GM19468 (cell line): ENCODE measurements at regions not wholly inside any gene's neighbourhood (a gene's known extent, or its start where the extent isn't known, plus 50 kb on each side); places are given as distances from the start of the nearest gene placed in this dataset.
"Not testable (repeated sequence)": the region's sequence is repeated elsewhere in the genome, so short reads cannot be mapped to it uniquely, and the experiment has no call there.

Experiments used
- ATAC-seq: cut with Tn5 transposase; IDR thresholded peaks from one replicate; pipeline ENCODE4 v1.9.1; 2021; ENCODE audit warnings: mild to moderate bottlenecking, moderate library complexity, moderate number of reproducible peaks; ENCODE audit not compliant: unreplicated experiment; ENCODE audit errors: extremely low read depth

DNA sequence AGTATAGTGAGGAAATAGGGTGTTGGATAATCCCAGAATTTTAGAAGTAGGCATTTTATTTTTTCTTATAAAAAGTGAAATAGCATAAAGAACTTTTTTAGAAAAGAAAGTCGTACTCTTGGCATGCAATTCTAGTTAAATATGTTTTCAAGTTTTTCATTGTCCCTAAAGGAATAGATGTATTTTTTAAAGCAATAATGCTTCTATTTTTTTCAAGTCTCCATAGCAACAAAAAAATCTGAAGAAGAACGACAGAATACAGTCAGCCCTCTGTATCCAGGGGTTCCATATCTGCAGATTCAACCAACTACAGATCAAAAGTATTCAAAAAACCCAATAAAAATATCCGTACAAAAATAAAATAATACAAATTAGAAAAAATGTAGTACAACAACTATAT lies 538.2 kb downstream of the GLUD2 start:
- no peak for ATAC-seq

DNA sequence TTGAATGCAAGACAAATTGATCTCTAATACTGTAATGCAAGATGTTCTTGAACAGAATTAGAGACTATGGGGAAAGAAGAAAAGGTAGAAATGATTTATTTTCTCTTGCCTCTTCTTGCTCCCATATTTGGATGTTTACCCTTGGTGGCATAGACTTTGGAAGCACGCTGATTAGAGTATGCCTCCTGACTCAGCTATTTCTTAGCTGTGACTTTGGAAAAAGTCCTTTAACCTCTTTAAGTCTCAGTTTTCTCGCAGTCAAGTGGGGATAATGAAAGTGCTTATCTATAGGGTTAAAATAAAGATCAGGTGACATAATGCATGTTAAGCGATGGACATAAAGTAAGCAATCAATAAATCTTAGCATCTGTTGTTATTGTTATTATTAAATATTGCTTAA lies 545.5 kb downstream of the GLUD2 start:
- ATAC-seq: no peak

DNA sequence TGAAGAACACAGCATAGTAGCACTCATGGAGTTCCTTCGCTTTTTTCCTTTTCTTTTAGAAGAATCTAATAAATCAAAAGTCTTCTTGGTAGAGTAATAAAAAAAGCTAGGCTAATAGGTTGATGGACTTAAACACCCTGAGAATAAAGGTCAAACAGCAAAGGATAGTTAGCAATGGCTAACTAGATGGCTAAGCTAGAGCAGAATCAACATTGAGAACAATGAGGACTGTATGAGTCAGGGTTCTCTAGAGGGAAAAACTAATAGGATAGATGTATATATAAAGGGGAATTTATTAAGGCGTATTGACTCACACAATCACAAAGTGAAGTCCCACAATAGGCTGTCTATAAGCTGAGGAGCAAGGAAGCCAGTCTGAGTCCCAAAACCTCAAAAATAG lies 550.9 kb downstream of the GLUD2 start:
- ATAC-seq: no peak

DNA sequence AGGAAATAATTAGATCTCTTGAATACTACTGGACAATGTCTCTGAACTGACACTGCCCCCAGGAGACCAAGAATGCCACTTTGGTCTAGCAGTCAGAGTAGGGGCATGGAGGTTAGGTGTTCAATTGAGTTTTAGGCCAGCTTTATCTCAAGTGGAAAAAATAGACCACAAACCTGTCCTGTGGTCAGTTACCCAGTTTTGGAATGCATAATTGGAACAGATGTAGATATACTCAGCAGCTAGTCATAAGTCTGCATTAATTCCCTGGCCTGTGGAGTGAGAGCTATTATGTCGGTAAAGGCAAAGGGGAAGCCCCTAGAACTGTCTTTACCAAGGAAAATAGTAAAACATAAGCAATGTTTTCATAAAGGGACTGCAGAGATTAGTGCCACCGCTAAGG lies 587.7 kb downstream of the GLUD2 start:
- no peak for ATAC-seq

DNA sequence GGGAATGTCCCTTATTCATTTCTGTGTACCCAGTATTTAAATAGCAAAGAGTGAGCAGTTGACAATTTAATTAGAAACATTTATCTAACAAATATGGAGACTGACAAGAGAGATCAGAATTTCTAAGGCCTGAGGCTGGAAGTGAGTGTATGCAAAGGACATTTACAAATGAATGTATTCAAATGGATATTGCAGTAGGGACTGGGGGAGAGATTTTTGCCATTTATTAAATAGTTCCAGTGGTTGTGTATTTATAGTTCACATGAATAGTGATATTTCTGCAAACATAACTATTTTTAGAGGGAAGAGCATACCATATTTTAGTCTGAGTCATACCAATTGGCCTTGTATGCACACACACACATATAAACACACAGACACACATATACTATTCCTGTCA lies 592.4 kb downstream of the GLUD2 start:
- ATAC-seq: no peak

DNA sequence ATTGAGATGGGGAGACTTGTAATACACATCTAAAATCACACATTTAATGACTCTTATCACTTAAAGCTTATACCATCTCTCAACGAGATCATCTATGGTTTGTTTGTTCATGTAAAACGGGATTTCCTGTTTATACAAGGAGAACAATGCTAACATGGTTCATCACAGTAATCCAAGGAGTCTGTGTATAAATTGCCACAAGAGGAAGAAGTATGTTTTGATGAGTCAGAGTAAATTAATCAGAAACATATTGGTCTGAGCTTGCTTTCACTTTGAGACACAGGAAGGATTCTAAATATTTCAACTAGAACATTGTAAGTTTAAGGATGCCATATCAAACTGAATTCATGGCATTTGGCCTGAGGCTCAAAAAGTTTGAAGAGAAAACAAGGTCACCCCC lies 594.1 kb downstream of the GLUD2 start:
- ATAC-seq: no peak

DNA sequence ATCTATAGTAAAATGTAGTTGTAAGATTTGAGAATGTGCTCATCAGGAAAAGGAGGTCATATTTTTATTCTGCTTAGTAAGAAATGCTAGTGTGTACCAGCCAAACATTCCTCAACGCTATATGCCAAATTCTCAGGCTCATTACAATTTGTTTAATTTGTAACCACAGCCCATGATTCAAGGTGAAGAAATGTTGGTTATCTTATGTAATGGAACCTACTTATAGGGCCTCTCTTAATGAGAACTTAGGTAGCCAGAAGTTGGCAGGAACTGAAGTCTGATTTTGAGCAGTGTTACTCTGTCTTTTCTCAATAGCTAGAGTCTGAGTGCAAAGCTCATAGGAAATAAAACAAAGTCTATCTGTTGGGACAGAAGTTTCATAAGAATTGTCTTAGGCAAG lies 595.0 kb downstream of the GLUD2 start:
- ATAC-seq: no peak

DNA sequence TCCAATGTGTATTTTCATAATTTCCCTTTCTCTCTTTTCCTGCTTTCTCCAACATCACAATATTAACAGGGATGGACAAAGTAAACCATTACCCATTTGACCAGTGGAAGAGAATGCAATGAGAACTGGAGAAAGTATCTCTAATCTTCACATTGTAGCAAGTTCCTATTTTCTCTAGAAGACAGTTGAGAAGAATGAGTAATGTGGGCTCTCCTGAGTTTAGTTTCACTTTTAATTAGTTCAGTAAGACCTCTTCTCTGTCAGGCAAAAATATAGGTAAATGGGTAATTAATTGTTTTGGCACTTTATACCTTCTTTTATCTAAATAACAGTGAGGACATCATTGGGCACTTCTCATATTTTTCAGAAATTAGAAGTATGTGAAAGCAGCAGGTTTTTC lies 602.0 kb downstream of the GLUD2 start:
- no peak for ATAC-seq

DNA sequence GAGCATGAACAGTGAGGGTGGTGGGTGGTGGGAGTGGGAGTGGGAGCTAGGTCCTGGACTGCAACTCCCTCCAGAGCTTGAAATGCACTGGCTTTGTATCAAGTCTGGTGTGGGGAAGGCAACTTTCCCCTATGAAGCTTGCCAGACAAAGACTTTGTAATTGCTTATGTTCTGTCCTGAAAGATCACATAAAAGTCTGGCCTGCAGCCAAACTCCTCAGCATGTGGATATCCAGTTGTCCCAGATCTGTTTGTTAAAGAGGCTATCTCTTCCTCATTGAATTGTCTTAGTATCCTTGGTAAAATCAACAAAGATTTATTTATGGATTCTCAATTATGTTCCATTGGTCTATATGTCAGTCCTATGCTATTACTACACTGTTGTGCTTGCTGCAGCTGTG lies 607.9 kb downstream of the GLUD2 start:
- ATAC-seq: no peak

DNA sequence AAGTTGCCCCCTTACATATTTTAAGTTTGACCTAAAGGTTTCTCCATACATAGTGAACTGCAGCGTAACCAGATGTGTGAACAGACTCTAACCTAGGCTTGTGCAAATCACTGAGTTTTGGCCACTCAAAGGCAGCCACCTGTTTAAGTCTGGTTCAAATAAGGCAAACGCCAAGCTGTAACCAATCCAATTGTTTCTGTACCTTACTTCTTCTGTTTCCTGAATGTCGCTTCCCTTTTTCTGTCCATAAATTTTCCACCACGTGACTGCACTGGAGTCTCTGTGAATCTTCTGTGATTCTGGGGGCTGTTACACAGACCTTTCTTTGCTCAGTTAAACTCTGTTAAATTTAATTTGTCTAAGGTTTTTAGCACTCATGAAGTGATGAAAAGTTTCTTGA lies 618.8 kb downstream of the GLUD2 start:
- ATAC-seq: no peak

DNA sequence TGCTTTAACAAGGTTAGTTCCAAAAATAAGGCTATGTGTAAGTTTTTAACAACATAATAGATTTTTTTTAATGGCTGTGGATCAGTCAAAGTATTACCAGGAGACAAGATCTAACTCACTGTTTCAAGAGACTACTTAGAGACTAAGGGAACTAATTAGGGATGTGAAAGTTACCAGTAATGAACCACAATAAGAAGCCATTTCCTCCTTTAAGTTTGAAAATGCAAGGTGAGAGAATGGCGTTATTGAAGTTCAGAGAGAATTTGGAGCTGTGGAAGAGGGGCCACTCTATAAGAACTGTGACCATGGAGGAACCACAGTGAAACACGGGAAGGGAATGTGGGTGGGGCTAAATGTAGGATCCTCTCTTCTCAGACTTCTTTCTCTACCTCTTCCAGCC lies 624.2 kb downstream of the GLUD2 start:
- ATAC-seq: no peak

DNA sequence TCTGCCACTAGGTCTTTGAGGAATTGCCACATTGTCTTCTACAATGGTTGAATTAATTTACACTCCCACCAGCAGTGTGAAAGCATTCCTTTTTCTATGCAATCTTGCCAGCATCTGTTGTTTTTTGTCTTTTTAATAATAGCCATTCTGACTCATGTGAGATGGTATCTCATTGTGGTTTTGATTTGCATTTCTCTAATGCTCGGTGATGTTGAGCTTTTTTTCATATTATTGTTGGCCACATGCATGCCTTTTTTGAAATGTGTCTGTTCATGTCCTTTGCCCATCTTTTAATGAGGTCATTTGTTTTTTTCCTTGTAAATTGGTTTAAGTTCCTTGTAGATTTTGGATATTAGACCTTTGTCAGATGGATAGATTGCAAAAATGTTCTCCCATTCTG lies 661.8 kb downstream of the GLUD2 start:
- ATAC-seq: not testable (repeated sequence)

DNA sequence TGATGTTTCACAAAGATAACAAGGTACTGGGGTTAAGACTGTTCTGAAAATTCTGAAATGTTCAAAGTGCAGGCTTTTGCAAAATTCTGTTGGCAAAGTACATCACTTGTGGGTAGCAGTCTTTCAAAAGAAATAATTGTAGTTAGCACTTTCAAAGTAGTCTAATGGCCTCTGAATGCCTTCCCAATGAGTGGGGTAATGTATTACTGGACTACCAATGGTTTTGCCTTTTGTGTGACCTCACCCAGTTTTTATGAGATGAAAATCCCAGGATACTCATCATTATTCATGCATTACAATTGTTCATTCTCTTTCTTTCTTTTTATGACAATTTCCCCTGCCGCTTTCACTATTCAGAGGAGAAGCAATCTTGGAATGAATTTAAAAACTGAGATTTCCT lies 686.1 kb downstream of the GLUD2 start:
- ATAC-seq: no peak

DNA sequence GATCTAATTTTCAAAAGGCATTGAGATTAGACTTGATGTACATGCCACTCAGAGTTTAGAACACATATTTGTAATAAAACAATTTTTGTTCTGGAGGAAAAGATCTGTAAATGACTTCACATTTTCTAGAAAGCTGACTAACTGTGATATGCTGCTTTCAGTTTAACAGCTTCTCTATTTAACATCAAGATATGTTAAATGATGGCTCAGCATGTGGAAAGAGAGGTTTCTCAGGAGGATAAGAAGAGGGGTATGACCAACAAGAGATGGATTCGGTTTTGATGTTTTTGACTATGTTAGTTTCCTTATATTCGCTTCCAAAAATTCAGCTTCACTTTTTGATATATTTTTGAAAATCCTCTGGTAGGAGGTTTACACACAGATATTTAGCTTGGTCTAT lies 698.7 kb downstream of the GLUD2 start:
- no peak for ATAC-seq

DNA sequence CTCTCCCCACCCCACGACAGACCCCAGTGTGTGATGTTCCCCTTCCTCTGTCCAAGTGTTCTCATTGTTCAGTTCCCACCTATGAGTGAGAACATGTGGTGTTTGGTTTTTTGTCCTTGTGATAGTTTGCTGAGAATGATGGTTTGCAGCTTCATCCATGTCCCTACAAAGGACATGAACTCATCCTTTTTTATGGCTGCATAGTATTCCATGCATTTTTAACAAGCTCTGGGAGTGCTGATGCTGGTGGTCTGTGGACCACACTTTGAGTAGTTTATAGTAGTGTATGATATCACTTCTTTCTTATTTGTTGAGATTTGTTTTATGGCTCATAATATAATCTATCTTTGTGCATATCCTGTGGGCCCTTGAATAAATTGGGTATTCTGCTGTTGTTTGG lies 706.2 kb downstream of the GLUD2 start:
- ATAC-seq: not testable (repeated sequence)

DNA sequence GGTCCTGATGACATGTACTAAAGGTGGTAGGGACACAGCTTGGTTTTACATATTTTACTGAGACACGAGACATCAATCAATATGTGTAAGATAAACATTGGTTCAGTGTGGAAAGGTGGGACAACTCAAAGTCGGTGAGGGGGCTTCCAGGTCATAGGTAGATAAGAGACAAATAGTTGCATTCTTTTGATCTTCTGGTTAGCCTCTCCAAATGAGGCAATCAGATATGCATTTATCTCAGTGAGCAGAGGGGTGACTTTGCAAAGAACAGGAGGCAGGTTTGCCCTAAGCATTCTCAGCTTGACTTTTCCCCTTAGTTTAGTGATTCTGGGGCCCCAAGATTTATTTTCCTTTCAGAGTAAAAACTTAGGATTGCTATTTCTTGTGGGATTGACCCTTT lies 706.9 kb downstream of the GLUD2 start:
- no peak for ATAC-seq

DNA sequence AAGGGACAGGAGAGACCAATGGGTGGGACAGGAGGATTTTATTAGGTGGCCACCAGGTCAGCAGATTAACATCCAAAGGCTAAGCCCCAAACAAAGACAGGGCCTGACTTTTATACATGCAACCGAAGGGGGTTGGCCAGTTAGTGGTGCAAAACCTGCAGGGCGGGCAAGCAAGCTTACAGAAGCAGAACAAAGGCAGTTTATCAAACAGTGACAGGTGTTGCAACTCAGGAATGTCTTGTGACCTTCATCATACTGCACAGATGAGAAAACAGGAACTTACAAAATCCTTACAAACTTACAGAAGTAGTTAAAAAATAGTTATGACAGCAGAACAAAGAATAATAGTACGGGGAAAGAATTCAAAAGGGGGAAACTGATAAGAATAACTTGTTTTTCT lies 708.1 kb downstream of the GLUD2 start:
- ATAC-seq: no peak

DNA sequence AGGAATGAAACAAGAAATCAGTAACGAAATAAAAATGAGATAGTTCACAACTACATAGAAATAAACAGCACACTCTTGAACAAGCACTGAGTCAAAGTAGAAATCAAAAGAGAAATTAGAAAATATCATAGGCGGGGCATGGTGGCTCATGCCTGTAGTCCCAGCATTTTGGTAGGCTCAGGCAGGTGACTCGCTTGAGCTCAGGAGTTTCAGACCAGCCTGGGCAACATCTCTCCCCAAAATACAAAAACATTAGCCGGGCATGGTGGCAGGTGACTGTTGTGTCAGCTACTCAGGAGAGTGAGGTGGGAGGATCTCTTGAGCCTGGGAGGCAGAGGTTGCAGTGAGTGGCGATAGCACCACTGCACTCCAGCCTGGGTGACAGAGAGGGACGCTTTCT lies 714.4 kb downstream of the GLUD2 start:
- ATAC-seq: no peak

DNA sequence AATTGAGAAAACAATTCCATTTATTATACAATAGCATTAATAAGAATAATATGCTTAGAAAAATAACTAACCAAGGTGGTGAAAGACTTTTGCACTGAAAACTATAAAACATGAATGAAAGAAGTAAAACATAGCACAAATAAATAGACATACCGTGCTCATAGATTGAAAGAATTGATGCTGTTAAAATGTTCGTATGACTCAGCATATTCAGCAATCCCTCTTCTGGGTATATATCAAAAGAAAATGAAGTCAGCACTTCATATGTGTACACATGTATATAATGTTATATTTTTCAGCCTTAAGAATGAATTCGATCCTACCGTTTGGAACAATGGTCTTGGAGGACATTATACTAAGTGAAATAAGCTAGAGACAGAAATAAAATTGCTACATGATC lies 716.3 kb downstream of the GLUD2 start:
- ATAC-seq: no peak

DNA sequence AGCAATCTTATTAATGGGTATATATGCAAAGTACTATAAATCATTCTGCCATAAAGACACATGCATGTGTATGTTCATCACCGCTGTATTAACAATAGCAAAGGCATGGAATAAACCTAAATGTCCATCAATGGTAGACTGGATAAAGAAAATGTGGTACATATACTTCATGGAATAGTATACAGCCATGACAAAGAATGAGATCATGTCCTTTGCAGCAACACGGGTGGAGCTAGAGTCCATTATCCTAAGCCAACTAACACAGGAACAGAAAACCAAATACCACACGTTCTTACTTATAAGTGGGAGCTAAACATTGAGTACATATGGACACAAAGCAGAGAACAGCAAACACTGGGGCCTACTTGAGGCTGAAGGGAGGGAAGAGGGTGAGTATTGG lies 720.8 kb downstream of the GLUD2 start:
- ATAC-seq: not testable (repeated sequence)

DNA sequence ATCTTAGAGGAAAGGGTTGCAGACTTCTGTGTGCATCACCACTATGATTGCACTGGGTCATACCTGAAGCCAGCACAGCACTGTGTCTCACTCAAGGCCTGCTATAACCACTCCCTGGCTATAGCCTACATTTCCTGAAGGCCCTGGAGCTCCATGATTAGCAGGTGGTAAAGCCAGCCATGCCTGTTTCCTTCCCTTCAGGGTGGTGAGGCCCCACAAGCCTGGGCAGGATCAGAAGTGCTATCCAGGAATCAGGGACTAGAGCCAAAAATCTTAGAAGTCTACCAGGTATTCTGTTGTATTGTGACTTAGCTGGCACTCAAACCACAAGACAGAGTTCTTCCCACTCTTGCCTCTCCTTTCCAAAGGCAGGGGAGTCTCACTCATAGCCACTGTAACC lies 734.6 kb downstream of the GLUD2 start:
- no peak for ATAC-seq

DNA sequence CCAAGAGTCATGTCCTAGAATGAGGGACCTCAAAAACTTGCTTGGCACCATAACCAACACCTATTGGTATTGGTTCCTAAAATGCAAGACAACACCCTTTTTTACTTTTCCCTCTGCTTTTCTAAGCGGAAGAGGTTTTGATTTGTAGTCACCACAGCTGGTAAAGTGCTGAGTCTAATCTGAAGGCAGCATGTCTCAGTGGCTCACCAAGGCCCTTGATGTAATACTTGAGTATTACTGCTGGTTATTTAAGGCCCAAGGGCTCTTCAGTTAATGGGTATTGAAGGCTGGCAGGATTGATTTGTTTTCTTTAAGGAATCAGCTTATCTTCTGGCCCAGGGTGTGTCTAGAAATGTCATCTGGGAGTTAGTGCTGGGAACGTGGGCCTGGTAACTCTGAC lies 735.1 kb downstream of the GLUD2 start:
- no peak for ATAC-seq

DNA sequence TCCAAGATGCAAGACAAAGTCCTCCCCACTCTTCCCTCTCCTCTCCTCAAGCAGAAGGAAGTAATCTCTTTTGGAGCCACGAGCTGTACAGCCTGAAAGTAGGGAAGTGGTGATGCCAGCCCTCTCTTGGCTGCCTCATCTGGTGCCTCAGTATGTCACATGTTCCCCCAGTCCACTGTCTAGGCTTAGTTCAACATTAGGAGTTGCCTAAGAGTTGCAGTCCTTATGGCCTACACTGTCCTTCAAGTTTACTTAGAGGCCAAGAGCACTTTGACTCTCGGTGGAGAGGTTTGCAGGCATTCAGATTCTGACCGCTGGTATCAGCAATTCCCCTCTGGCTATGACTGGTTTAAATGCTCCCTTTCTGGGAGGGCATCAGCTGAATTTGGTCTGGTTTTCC lies 735.6 kb downstream of the GLUD2 start:
- ATAC-seq: no peak
